ENCODE measurements at regions not wholly inside any gene's neighbourhood (a gene's known extent, or its start where the extent isn't known, plus 50 kb on each side); places are given as distances from the start of the nearest gene placed in this dataset.
A peak's percentile ranks its signal among the peaks of the same experiment; 100 is the strongest.

DNA sequence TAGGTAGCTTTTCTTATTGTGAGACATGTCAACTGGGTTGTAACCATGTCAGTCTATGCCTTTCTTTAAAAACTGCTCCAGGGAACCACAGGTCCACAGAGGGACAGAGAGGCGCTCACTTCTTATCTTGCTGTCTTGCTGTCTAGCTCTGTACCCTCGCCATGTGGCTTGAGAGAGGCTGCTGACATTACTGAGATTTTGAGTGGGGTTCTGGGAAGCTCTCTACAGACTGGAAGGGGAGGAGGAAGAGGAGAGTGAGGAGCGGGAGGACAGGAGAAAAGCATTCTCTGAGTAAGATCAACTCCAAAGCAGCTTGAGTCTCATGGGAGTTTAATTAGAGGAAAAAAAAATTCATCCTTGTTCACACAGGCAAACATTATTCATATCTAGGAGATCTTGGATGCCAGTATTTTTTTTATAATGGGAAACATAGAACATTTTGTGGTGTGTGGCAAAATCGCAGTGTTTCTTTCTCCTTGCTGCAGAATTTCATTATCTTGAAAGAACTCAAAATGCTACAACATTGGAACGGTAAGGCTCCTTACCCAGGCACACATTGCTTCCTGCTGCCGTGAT is 1037.0 kb upstream of the NR2F2 start:
- ATAC-seq (no peak), DNase-seq (no peak)
- intact Hi-C loops (cut with DNase I) = no loop called here
- Histone ChIP-seq H3K27me3 (peaks cover 0 to 22% of the 10 kb centered on the region in 2 donors), H3K4me1 (peaks cover 0 to 6% of the 10 kb centered on the region in 2 donors), H3K27ac (peak overlapping the region; percentile 25 to 71), H3K36me3 (no peaks in the 10 kb centered on the region), H3K9me3 (no peaks in the 10 kb centered on the region), H3K4me3 (no peak overlapping the region)
- TF ChIP-seq, protein P1, sequence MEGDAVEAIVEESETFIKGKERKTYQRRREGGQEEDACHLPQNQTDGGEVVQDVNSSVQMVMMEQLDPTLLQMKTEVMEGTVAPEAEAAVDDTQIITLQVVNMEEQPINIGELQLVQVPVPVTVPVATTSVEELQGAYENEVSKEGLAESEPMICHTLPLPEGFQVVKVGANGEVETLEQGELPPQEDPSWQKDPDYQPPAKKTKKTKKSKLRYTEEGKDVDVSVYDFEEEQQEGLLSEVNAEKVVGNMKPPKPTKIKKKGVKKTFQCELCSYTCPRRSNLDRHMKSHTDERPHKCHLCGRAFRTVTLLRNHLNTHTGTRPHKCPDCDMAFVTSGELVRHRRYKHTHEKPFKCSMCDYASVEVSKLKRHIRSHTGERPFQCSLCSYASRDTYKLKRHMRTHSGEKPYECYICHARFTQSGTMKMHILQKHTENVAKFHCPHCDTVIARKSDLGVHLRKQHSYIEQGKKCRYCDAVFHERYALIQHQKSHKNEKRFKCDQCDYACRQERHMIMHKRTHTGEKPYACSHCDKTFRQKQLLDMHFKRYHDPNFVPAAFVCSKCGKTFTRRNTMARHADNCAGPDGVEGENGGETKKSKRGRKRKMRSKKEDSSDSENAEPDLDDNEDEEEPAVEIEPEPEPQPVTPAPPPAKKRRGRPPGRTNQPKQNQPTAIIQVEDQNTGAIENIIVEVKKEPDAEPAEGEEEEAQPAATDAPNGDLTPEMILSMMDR (IDR thresholded peaks at IDR 0.05) = no peak

GRCh38 chr15:95295363-95295762 is 1035.1 kb upstream of the NR2F2 start:
- TF ChIP-seq, protein P1 (IDR thresholded peaks at IDR 0.05) = no peak
- no peaks in the 10 kb centered on the region for H3K4me1 ChIP-seq
- no peaks in the 10 kb centered on the region for H3K9me3 ChIP-seq
- ATAC-seq = no peak
- peak in 1 of 4 donors; percentile 28 for DNase-seq
- H3K27ac ChIP-seq = no peak overlapping the region
- intact Hi-C loops (cut with DNase I) = no loop called here
- no peak overlapping the region for H3K4me3 ChIP-seq
- no peaks in the 10 kb centered on the region for H3K36me3 ChIP-seq
- H3K27me3 ChIP-seq = peaks cover 0 to 22% of the 10 kb centered on the region in 2 donors

DNA sequence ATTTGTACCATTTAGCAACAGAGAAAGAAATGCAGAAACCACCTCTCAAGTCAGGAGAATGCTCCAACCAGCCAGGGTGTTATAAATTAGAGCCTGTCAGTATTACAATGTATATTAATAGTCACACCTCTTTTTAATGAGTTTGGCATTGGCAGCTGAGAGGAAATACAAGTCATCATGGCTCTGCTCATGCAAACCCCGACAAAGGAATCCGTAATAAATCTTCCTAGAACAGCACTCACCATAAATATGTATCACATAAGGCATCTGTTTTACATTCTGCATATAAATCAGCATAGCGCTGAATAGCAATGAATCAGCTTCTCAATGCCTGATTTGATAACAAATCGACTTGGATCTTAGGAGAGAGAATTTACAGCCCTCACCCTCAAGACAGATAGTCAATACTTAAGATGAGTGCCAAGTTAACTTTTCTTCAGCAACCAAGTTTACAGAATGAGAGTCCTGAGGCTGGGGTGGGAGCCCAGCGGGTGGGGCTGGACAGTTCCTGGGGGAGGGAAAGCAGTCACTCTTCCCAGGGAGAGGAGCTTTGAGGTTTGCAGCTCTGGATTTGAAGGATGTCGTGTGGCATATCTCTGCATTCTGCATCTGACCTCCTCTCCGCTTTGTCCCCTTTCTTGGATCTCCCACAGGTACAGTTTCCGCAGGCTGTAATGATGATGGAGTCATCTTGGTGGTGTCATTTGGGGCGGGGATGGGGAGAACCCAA is 1034.4 kb upstream of the NR2F2 start:
- no peak for DNase-seq
- no peaks in the 10 kb centered on the region for H3K36me3 ChIP-seq
- no peak for ATAC-seq
- H3K27ac ChIP-seq = no peak overlapping the region
- intact Hi-C loops (cut with DNase I) = no loop called here
- H3K4me1 ChIP-seq = peaks cover 0 to 4% of the 10 kb centered on the region in 2 donors
- TF ChIP-seq, protein P1 (IDR thresholded peaks at IDR 0.05) = no peak
- no peaks in the 10 kb centered on the region for H3K9me3 ChIP-seq
- no peak overlapping the region for H3K4me3 ChIP-seq
- peaks cover 0 to 22% of the 10 kb centered on the region in 2 donors for H3K27me3 ChIP-seq

GRCh38 chr15:95296643-95297042 is 1033.9 kb upstream of the NR2F2 start:
- intact Hi-C loops (cut with DNase I) = no loop called here
- Histone ChIP-seq H3K4me3 (no peak overlapping the region), H3K27ac (no peak overlapping the region), H3K4me1 (peaks cover 0 to 5% of the 10 kb centered on the region in 2 donors), H3K36me3 (no peaks in the 10 kb centered on the region), H3K27me3 (peaks cover 0 to 22% of the 10 kb centered on the region in 2 donors), H3K9me3 (no peaks in the 10 kb centered on the region)
- TF ChIP-seq, protein P1 (IDR thresholded peaks at IDR 0.05) = no peak
- ATAC-seq (no peak), DNase-seq (no peak)

- Histone ChIP-seq H3K4me1 (peaks cover 0 to 5% of the 10 kb centered on the region in 2 donors), H3K27me3 (peaks cover 0 to 22% of the 10 kb centered on the region in 2 donors), H3K4me3 (no peak overlapping the region), H3K9me3 (no peaks in the 10 kb centered on the region), H3K27ac (no peak overlapping the region), H3K36me3 (no peaks in the 10 kb centered on the region)
- TF ChIP-seq, protein P1 (IDR thresholded peaks at IDR 0.05) = no peak
- ATAC-seq (no peak), DNase-seq (no peak)
- intact Hi-C loops (cut with DNase I) = no loop called here
Measured at GRCh38 chr15:95298729-95299128, 1031.8 kb upstream of the NR2F2 start.
